ENCODE measurements at regions not wholly inside any gene's neighbourhood (a gene's known extent, or its start where the extent isn't known, plus 50 kb on each side); places are given as distances from the start of the nearest gene placed in this dataset.
"Not testable (repeated sequence)": the region's sequence is repeated elsewhere in the genome, so short reads cannot be mapped to it uniquely, and the experiment has no call there.

DNA sequence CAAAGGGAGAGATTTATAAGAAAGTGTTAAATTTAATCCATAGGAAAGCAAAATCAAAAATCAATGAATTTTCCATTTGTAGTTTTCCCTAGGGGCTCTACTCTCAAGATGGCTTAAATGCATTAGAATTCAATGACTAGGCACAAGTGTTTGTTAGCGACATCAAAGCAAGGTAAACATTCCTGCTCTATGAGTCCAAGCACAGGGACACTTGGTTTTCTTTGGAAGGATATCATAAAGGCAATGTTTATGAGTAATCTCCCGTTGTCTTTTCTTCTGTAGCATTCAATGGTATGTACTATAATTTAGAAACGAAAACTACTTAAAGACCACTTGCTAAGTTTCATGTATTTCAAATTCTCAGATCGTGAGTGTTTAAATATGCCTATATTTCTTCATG, 54.8 kb upstream of the ZNF717 start:
- H3K4me3 ChIP-seq (ENCODE audit: low read depth, poor library complexity, severe bottlenecking); intact Hi-C loops (cut with DNase I; ENCODE audit: low total_unique reads); DNase-seq (ENCODE audit: low spot score in 2 of 2): not testable (repeated sequence)
- WGBS, 2 donors: 79% methylated on average over 4 of the region's 4 CpGs

GRCh38 chr3:75850301-75851008, 65.1 kb upstream of the ZNF717 start:
- 53 to 70% methylated on average over 21 to 22 of the region's 22 CpGs for WGBS, 2 donors
- intact Hi-C loops (cut with DNase I; ENCODE audit: low total_unique reads); H3K4me3 ChIP-seq (ENCODE audit: low read depth, poor library complexity, severe bottlenecking); DNase-seq (ENCODE audit: low spot score in 2 of 2): not testable (repeated sequence)

DNA sequence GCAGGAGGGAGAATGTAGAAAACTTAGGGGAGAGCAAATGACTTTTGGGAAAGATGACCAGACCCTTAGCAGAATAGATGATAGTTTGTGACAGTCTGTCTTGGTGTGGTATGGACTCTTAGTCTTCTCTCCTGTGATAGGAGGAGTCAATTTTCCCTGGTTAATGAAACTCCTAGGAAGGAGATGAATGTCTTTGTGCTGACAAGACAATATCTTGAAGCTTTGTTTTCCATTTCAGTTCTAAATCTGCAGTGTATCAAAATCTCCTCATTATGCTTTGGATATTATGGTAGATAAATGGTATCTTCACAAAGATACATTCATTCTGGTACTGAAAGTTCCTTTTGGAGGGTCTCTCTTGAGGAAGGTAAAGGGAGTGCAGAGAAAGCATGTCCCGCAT, 77.8 kb upstream of the ZNF717 start:
- intact Hi-C loops (cut with DNase I; ENCODE audit: low total_unique reads): no loop called here
- H3K4me3 ChIP-seq (ENCODE audit: low read depth, poor library complexity, severe bottlenecking): no peak overlapping the region
- no peak for DNase-seq (ENCODE audit: low spot score in 2 of 2)
- 78 to 84% methylated on average over 1 of the region's 1 CpG for WGBS, 2 donors
- TF ChIP-seq POLR2A (IDR thresholded peaks at IDR 0.05) (no peak), CTCF (IDR thresholded peaks at IDR 0.05) (no peak)

DNA sequence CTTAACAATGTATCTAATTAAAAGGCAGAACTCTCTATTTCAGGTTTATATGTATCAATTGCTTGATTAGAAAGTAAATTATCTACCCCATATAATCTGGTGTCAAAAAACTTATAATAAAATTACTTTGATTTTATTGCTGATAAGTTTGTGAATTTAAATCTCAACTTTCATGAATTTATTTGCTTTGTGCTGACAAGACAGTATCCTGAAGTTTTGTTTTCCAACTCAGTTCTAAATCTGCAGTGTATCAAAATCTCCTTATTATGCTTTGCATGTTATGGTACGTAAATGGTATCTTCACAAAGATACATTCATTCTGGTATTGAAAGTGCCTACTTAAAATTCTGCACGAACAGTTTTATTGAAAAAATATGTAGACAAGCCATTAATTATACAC, 78.5 kb upstream of the ZNF717 start:
- TF ChIP-seq POLR2A (IDR thresholded peaks at IDR 0.05) (no peak), CTCF (IDR thresholded peaks at IDR 0.05) (no peak)
- 19 to 22% methylated on average over 2 of the region's 2 CpGs for WGBS, 2 donors
- intact Hi-C loops (cut with DNase I; ENCODE audit: low total_unique reads): no loop called here
- H3K4me3 ChIP-seq (ENCODE audit: low read depth, poor library complexity, severe bottlenecking): no peak overlapping the region
- no peak for DNase-seq (ENCODE audit: low spot score in 2 of 2)

DNA sequence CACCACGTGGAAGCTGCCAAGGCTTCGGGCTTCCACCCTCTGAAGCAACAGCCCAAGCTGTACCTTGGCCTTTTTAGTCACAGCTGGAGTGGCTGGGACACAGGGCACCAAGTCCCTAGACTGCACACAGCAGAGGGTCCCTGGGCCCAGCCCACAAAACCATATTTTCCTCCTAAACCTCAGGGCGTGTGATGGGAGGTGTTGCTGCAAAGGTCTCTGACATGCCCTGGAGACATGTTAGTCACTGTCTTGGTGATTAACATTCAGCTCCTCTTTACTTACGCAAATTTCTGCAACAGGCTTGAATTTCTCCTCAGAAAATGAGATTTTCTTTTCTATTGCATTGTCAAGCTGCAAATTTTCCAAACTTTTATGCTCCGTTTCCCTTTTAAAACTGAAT, 98.4 kb upstream of the ZNF717 start:
- DNase-seq (ENCODE audit: low spot score in 2 of 2); H3K4me3 ChIP-seq (ENCODE audit: low read depth, poor library complexity, severe bottlenecking); intact Hi-C loops (cut with DNase I; ENCODE audit: low total_unique reads): not testable (repeated sequence)
- 59% methylated on average over 5 of the region's 5 CpGs for WGBS, 2 donors

- DNase-seq (ENCODE audit: low spot score in 2 of 2): no peak
- H3K4me3 ChIP-seq (ENCODE audit: low read depth, poor library complexity, severe bottlenecking): no peak overlapping the region
- no peak for TF ChIP-seq POLR2A (IDR thresholded peaks at IDR 0.05)
- WGBS, 2 donors: 74 to 84% methylated on average over 2 of the region's 2 CpGs
- intact Hi-C loops (cut with DNase I; ENCODE audit: low total_unique reads): no loop called here
These were observed 101.7 kb upstream of the ZNF717 start for GRCh38 chr3:75886971-75887526.

DNA sequence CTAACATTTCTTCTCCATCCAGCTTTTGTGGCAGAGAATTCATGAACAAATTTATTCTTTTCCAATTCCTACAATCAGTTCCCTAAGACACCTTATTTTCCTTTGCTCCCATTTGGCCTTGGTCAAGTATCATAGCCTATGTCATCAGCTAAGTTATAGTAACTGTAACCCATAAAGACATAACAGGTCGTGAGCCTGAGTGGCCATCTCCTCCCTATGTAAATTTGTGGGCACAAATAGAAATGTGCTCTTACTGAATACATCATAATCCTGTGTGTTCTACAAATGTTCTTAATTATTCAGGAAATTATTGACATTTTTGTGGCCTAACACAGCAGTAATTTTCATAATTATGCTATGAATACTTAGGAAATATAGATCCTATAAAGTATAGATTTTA, 108.9 kb upstream of the ZNF717 start:
- no peak overlapping the region for H3K4me3 ChIP-seq (ENCODE audit: low read depth, poor library complexity, severe bottlenecking)
- intact Hi-C loops (cut with DNase I; ENCODE audit: low total_unique reads): no loop called here
- 49 to 60% methylated on average over 1 of the region's 1 CpG for WGBS, 2 donors
- DNase-seq (ENCODE audit: low spot score in 2 of 2): no peak
- TF ChIP-seq CTCF (IDR thresholded peaks at IDR 0.05) (no peak), POLR2A (IDR thresholded peaks at IDR 0.05) (no peak)

DNA sequence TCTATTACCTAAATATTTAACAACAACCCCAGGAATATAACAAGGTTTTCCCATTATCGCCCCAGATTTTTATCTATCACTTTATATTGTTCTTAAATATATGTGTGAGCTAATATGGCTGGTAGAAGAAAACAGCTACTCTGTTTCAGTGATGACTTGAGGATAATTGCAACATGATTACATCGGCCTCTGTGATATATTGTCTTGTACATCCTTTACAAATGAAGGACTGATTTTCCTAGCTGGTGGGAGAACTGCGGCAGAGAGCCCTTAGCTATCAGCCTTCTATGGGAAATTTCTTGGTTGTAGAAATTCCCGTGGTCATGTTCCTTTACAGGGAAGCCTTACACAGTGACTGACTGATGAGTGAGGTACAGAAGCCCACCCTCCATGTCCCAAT, 110.9 kb upstream of the ZNF717 start:
- WGBS, 2 donors: 87 to 93% methylated on average over 4 of the region's 4 CpGs
- H3K4me3 ChIP-seq (ENCODE audit: low read depth, poor library complexity, severe bottlenecking): no peak overlapping the region
- DNase-seq (ENCODE audit: low spot score in 2 of 2): no peak
- intact Hi-C loops (cut with DNase I; ENCODE audit: low total_unique reads): no loop called here
- TF ChIP-seq POLR2A (IDR thresholded peaks at IDR 0.05) (no peak), CTCF (IDR thresholded peaks at IDR 0.05) (no peak)

DNA sequence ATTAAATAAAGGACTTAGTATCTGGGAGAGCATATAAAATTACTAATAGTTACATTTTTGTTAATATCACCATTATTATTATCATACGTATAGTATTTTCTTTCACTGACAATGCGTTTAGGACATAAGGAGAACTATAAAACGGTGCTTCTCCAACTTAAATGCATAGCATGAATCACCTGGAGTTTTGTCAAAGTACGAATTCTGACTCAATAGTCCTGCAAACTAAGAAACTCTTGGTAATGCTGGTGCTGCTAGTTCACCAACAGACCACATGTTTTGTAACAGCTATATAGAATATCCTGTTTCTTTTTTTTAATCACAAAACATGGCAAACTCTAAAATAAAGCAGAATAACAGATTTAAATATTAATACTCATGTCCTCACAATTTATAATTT, 116.1 kb upstream of the ZNF717 start:
- DNase-seq (ENCODE audit: low spot score in 2 of 2); H3K4me3 ChIP-seq (ENCODE audit: low read depth, poor library complexity, severe bottlenecking); intact Hi-C loops (cut with DNase I; ENCODE audit: low total_unique reads): not testable (repeated sequence)
- WGBS, 2 donors: 70 to 74% methylated on average over 4 of the region's 4 CpGs

All from lower leg skin (tissue), 4 donors.